GM12892 (cell line): ENCODE measurements at regions not wholly inside any gene's neighbourhood (a gene's known extent, or its start where the extent isn't known, plus 50 kb on each side); places are given as distances from the start of the nearest gene placed in this dataset.

ENCODE experiments used
- POLR2A ChIP-seq: IDR thresholded peaks from 2 replicates; pipeline ENCODE4 v1.6.1; 2011; ENCODE audit warnings: low read depth, low read length, control low read depth
- POLR2AphosphoS5 ChIP-seq: IDR thresholded peaks from 2 replicates; pipeline ENCODE4 v1.6.1; 2011; ENCODE audit warnings: low read depth, low read length, control low read depth
- TAF1 ChIP-seq: IDR thresholded peaks from 2 replicates; pipeline ENCODE4 v1.6.1; 2011; ENCODE audit warnings: low read depth, mild to moderate bottlenecking, control low read depth, low read length, borderline replicate concordance

DNA sequence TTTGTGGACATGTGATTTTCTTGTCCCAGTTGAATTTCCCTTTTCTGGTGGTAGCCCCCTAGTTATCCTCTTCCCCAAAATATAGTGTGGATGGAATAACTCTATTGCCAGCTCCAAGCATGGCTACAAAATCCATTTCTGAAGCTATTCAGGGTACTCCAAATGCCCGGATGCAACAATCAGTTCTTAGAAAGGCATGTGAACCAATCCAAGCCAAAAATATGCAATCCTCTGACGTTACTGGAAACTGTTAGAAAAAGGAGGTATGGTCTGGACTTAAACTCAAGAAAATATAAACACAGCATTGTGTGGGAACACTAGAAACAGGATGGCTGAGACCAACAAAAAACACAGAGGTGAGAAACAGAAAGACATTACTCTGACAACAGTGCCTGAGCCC is 347.0 kb downstream of the GPAM start:
- no peak for TF ChIP-seq POLR2AphosphoS5
- no peak for TF ChIP-seq POLR2A
- no peak for TF ChIP-seq TAF1
